Upper lobe of left lung (tissue), 6 donors: ENCODE measurements at regions not wholly inside any gene's neighbourhood (a gene's known extent, or its start where the extent isn't known, plus 50 kb on each side); places are given as distances from the start of the nearest gene placed in this dataset.

ENCODE experiments used
- ATAC-seq, 2 donors: fragments of 200-7000 bp; cut with Tn5 transposase; one replicate each; pipeline ENCODE4 v1.9.1; 2022; ENCODE audit warnings: mild to moderate bottlenecking in 2 of 2, moderate library complexity in 2 of 2; ENCODE audit not compliant: low FRiP score in 2 of 2
- DNase-seq, 2 donors: peaks; one replicate each; pipeline ENCODE4 v3.0.0-alpha.2; 2019 to 2020
- H3K27ac ChIP-seq, 4 donors: fragments of 200-600 bp; sonication (generic); one replicate each; pipeline ENCODE4 v1.5.1; 2016 to 2019
- H3K27me3 ChIP-seq, 4 donors: fragments of 200-600 bp; sonication (generic); one replicate each; pipeline ENCODE4 v1.5.1; 2017 to 2019
- H3K36me3 ChIP-seq, 4 donors: fragments of 200-600 bp; sonication (generic); one replicate each; pipeline ENCODE4 v1.5.1; 2016 to 2019
- H3K4me1 ChIP-seq, 4 donors: fragments of 200-600 bp; sonication (generic); one replicate each; pipeline ENCODE4 v1.5.1; 2018 to 2019
- H3K4me3 ChIP-seq, 4 donors: fragments of 200-600 bp; sonication (generic); one replicate each; pipeline ENCODE4 v1.5.1; 2017 to 2019; ENCODE audit warnings: mild to moderate bottlenecking in 2 of 4, moderate library complexity in 1 of 4
- H3K9me3 ChIP-seq, 4 donors: fragments of 200-600 bp; sonication (generic); one replicate each; pipeline ENCODE4 v1.5.1; 2018 to 2019
- CTCF ChIP-seq, 6 experiments: fragments of 450-650 bp in 4 of 6; fragments of 200-600 bp in 2 of 6; sonication (generic) in 2 of 6; IDR thresholded peaks; one replicate each; pipeline ENCODE4 v1.5.1; 2016 to 2019; ENCODE audit warnings: antibody characterized with exemption in 6 of 6
- EP300 ChIP-seq, 4 donors: sonication (generic); formaldehyde crosslinking; IDR thresholded peaks; one replicate each; pipeline ENCODE4 v1.5.1; 2017; ENCODE audit warnings: antibody characterized with exemption in 4 of 4, control low read depth in 2 of 4
- POLR2A ChIP-seq, 4 donors: fragments of 450-650 bp; IDR thresholded peaks; one replicate each; pipeline ENCODE4 v1.5.1; 2016 to 2017; ENCODE audit warnings: antibody characterized with exemption in 4 of 4, mild to moderate bottlenecking in 2 of 4
- POLR2AphosphoS5 ChIP-seq, 2 donors: sonication (generic); formaldehyde crosslinking; IDR thresholded peaks; one replicate each; pipeline ENCODE4 v1.5.1; 2017; ENCODE audit warnings: antibody characterized with exemption in 2 of 2
- WGBS, 2 donors: methylation state at CpG; one replicate each; pipeline ENCODE4 v1.1.5; 2017 to 2018; 5-methylcytosine and 5-hydroxymethylcytosine counted together
- donor health status: DM: no; HTN: no; CAD: no; lungs with moderate emphysema.
- donor health status: DM: no; HTN: yes; CAD: no; lungs with severe emphysema.

GRCh38 chr15:35909414-35909813 is 363.4 kb upstream of the DPH6 start:
- no peak for ATAC-seq
- H3K27me3 ChIP-seq = no peaks in the 10 kb centered on the region
- TF ChIP-seq EP300 (IDR thresholded peaks at IDR 0.05) (no peak), POLR2AphosphoS5 (IDR thresholded peaks at IDR 0.05) (no peak), POLR2A (IDR thresholded peaks at IDR 0.05) (no peak), CTCF (IDR thresholded peaks at IDR 0.05) (no peak)
- no peak overlapping the region for H3K27ac ChIP-seq
- H3K4me1 ChIP-seq = no peaks in the 10 kb centered on the region
- peaks cover 0 to 2% (median 0%) of the 10 kb centered on the region in 4 donors for H3K9me3 ChIP-seq
- H3K36me3 ChIP-seq = no peaks in the 10 kb centered on the region
- WGBS, 2 donors = 94 to 97% methylated on average over 3 of the region's 3 CpGs
- no peak overlapping the region for H3K4me3 ChIP-seq
- no peak for DNase-seq

GRCh38 chr15:35910227-35910626 is 364.3 kb upstream of the DPH6 start:
- Histone ChIP-seq H3K27ac (no peak overlapping the region), H3K36me3 (no peaks in the 10 kb centered on the region), H3K27me3 (no peaks in the 10 kb centered on the region), H3K4me1 (no peaks in the 10 kb centered on the region), H3K4me3 (no peak overlapping the region), H3K9me3 (peaks cover 0 to 5% (median 0%) of the 10 kb centered on the region in 4 donors)
- 98% methylated on average over 2 of the region's 2 CpGs for WGBS, 2 donors
- ATAC-seq (no peak), DNase-seq (no peak)
- TF ChIP-seq POLR2A (IDR thresholded peaks at IDR 0.05) (no peak), CTCF (IDR thresholded peaks at IDR 0.05) (no peak), POLR2AphosphoS5 (IDR thresholded peaks at IDR 0.05) (no peak), EP300 (IDR thresholded peaks at IDR 0.05) (no peak)

- no peaks in the 10 kb centered on the region for H3K36me3 ChIP-seq
- TF ChIP-seq POLR2AphosphoS5 (IDR thresholded peaks at IDR 0.05) = no peak
- TF ChIP-seq EP300 (IDR thresholded peaks at IDR 0.05) = no peak
- no peak for TF ChIP-seq CTCF (IDR thresholded peaks at IDR 0.05)
- TF ChIP-seq POLR2A (IDR thresholded peaks at IDR 0.05) = no peak
- H3K4me1 ChIP-seq = no peaks in the 10 kb centered on the region
- 67 to 100% methylated on average over 2 of the region's 2 CpGs for WGBS, 2 donors
- no peak overlapping the region for H3K4me3 ChIP-seq
- no peak overlapping the region for H3K27ac ChIP-seq
- DNase-seq (no peak), ATAC-seq (no peak)
- H3K9me3 ChIP-seq = peaks cover 0 to 5% (median 0%) of the 10 kb centered on the region in 4 donors
- H3K27me3 ChIP-seq = no peaks in the 10 kb centered on the region
These were observed 365.2 kb upstream of the DPH6 start for GRCh38 chr15:35911052-35911777.

GRCh38 chr15:35912196-35912595 is 366.2 kb upstream of the DPH6 start:
- no peak overlapping the region for H3K27ac ChIP-seq
- H3K4me1 ChIP-seq = no peaks in the 10 kb centered on the region
- no peaks in the 10 kb centered on the region for H3K36me3 ChIP-seq
- no peak for TF ChIP-seq POLR2A (IDR thresholded peaks at IDR 0.05)
- TF ChIP-seq POLR2AphosphoS5 (IDR thresholded peaks at IDR 0.05) = no peak
- no peak for TF ChIP-seq EP300 (IDR thresholded peaks at IDR 0.05)
- TF ChIP-seq CTCF (IDR thresholded peaks at IDR 0.05) = no peak
- 75 to 84% methylated on average over 2 of the region's 2 CpGs for WGBS, 2 donors
- peaks cover 0 to 5% (median 0%) of the 10 kb centered on the region in 4 donors for H3K9me3 ChIP-seq
- no peak for ATAC-seq
- no peaks in the 10 kb centered on the region for H3K27me3 ChIP-seq
- no peak overlapping the region for H3K4me3 ChIP-seq
- DNase-seq = no peak

GRCh38 chr15:35914573-35914972 is 368.6 kb upstream of the DPH6 start:
- H3K27ac ChIP-seq = no peak overlapping the region
- no peaks in the 10 kb centered on the region for H3K4me1 ChIP-seq
- ATAC-seq = no peak
- 88 to 91% methylated on average over 2 of the region's 2 CpGs for WGBS, 2 donors
- DNase-seq = no peak
- peaks cover 0 to 5% (median 0%) of the 10 kb centered on the region in 4 donors for H3K9me3 ChIP-seq
- no peaks in the 10 kb centered on the region for H3K27me3 ChIP-seq
- no peaks in the 10 kb centered on the region for H3K36me3 ChIP-seq
- TF ChIP-seq EP300 (IDR thresholded peaks at IDR 0.05) (no peak), POLR2AphosphoS5 (IDR thresholded peaks at IDR 0.05) (no peak), CTCF (IDR thresholded peaks at IDR 0.05) (no peak), POLR2A (IDR thresholded peaks at IDR 0.05) (no peak)
- no peak overlapping the region for H3K4me3 ChIP-seq
